ENCODE measurements at regions not wholly inside any gene's neighbourhood (a gene's known extent, or its start where the extent isn't known, plus 50 kb on each side); places are given as distances from the start of the nearest gene placed in this dataset.

- TF ChIP-seq SUZ12 (IDR thresholded peaks at IDR 0.05; ENCODE audit: extremely low read depth, insufficient read depth, insufficient read length) (no peak), YY1 (IDR thresholded peaks at IDR 0.05; ENCODE audit: insufficient read depth, insufficient read length) (no peak)
Observed at GRCh38 chr4:186940476-186940875, 216.8 kb upstream of the FAT1 start.

Data from NT2/D1 (cell line).